GM06990 (cell line): ENCODE measurements at regions not wholly inside any gene's neighbourhood (a gene's known extent, or its start where the extent isn't known, plus 50 kb on each side); places are given as distances from the start of the nearest gene placed in this dataset.
"Not testable (repeated sequence)": the region's sequence is repeated elsewhere in the genome, so short reads cannot be mapped to it uniquely, and the experiment has no call there.

ENCODE experiments used
- DNase-seq: peaks from one replicate; pipeline ENCODE4 v3.0.0-alpha.2; 2011; ENCODE audit not compliant: insufficient read length; ENCODE audit errors: extremely low read depth
- H3K27me3 ChIP-seq: replicated peaks from 2 replicates; pipeline ENCODE4 v1.6.0; 2011; ENCODE audit warnings: low read length; ENCODE audit not compliant: control insufficient read depth, insufficient read depth
- H3K36me3 ChIP-seq: 2 replicates; pipeline ENCODE4 v1.5.1; 2011; ENCODE audit warnings: low read length; ENCODE audit not compliant: control insufficient read depth, insufficient read depth
- H3K4me3 ChIP-seq: replicated peaks from 2 replicates; pipeline ENCODE4 v1.5.1; 2011; ENCODE audit warnings: low read depth, mild to moderate bottlenecking, control low read depth, low read length
- CTCF ChIP-seq: IDR thresholded peaks from 2 replicates; pipeline ENCODE4 v1.5.1; 2011; ENCODE audit warnings: low read length, control low read depth, mild to moderate bottlenecking, inconsistent platforms; ENCODE audit not compliant: insufficient read depth, poor library complexity, severe bottlenecking

- TF ChIP-seq CTCF: no peak
These were observed 716.2 kb downstream of the NXPH1 start for GRCh38 chr7:9149499-9150082.

GRCh38 chr7:9163691-9164090, 730.3 kb downstream of the NXPH1 start:
- DNase-seq, H3K4me3 ChIP-seq, H3K27me3 ChIP-seq, H3K36me3 ChIP-seq: not testable (repeated sequence)

More at GRCh38 chr7:9149499-9150082, 716.2 kb downstream of the NXPH1 start:
- Histone ChIP-seq H3K36me3 (no peaks in the 10 kb centered on the region), H3K27me3 (no peaks in the 10 kb centered on the region), H3K4me3 (no peak overlapping the region)
- DNase-seq: no peak

- Histone ChIP-seq H3K36me3 (no peaks in the 10 kb centered on the region), H3K27me3 (no peaks in the 10 kb centered on the region), H3K4me3 (no peak overlapping the region)
- TF ChIP-seq CTCF: no peak
- no peak for DNase-seq
These were observed 742.5 kb downstream of the NXPH1 start for GRCh38 chr7:9175871-9176270.

GRCh38 chr7:9181356-9181755, 747.9 kb downstream of the NXPH1 start:
- H3K27me3 ChIP-seq: no peaks in the 10 kb centered on the region
- TF ChIP-seq CTCF: no peak
- no peak overlapping the region for H3K4me3 ChIP-seq
- H3K36me3 ChIP-seq: no peaks in the 10 kb centered on the region
- no peak for DNase-seq

- no peak for TF ChIP-seq CTCF
- H3K27me3 ChIP-seq: no peaks in the 10 kb centered on the region
- no peak overlapping the region for H3K4me3 ChIP-seq
These were observed 753.3 kb downstream of the NXPH1 start for GRCh38 chr7:9186730-9187129.

GRCh38 chr7:9189703-9190102, 756.3 kb downstream of the NXPH1 start:
- Histone ChIP-seq H3K27me3 (no peaks in the 10 kb centered on the region), H3K36me3 (no peaks in the 10 kb centered on the region), H3K4me3 (no peak overlapping the region)
- no peak for DNase-seq
- TF ChIP-seq CTCF: no peak

More at GRCh38 chr7:9186730-9187129, 753.3 kb downstream of the NXPH1 start:
- no peaks in the 10 kb centered on the region for H3K36me3 ChIP-seq
- DNase-seq: no peak
